ENCODE measurements at regions not wholly inside any gene's neighbourhood (a gene's known extent, or its start where the extent isn't known, plus 50 kb on each side); places are given as distances from the start of the nearest gene placed in this dataset.
"Not testable (repeated sequence)": the region's sequence is repeated elsewhere in the genome, so short reads cannot be mapped to it uniquely, and the experiment has no call there.

DNA sequence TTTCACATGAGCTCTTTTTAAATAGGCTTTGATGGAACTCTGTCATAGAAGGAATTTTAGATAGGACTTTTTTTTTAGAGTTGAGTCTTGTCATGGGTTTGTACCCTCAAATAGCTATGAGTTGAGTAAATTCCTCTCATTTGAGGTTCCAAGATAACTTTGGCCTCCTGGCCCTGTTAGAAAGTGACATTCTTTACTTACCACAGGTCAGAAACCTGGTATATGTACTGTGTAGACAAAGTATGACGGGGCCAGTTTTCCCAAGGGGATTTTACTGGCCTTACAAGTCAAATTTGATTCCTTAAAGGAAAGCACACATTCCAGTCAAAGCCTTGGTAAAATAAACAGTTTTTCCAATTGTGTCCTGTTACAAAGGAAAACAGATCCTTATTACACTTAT lies 729.3 kb upstream of the LUZP2 start:
- no peaks in the 10 kb centered on the region for H3K27me3 ChIP-seq (ENCODE audit: control insufficient read depth, insufficient read depth, low read length)
- no peaks in the 10 kb centered on the region for H3K4me1 ChIP-seq (ENCODE audit: control insufficient read depth, insufficient read depth, low read length)
- no peak overlapping the region for H3K27ac ChIP-seq (ENCODE audit: low read length)
- no peak for DNase-seq
- no CpG with 5 or more reads among the region's 1 CpG for WGBS (ENCODE audit: insufficient coverage, low lambda C conversion rate)
- no peaks in the 10 kb centered on the region for H3K9me3 ChIP-seq (ENCODE audit: control insufficient read depth, low read depth, low read length)
- no peaks in the 10 kb centered on the region for H3K36me3 ChIP-seq (ENCODE audit: control insufficient read depth, insufficient read depth, low read length)
- H3K4me3 ChIP-seq (ENCODE audit: low read length) = no peak overlapping the region

GRCh38 chr11:23769214-23769613 lies 727.6 kb upstream of the LUZP2 start:
- Histone ChIP-seq H3K27ac (ENCODE audit: low read length) (no peak overlapping the region), H3K27me3 (ENCODE audit: control insufficient read depth, insufficient read depth, low read length) (no peaks in the 10 kb centered on the region), H3K4me1 (ENCODE audit: control insufficient read depth, insufficient read depth, low read length) (no peaks in the 10 kb centered on the region), H3K36me3 (ENCODE audit: control insufficient read depth, insufficient read depth, low read length) (no peaks in the 10 kb centered on the region), H3K4me3 (ENCODE audit: low read length) (no peak overlapping the region), H3K9me3 (ENCODE audit: control insufficient read depth, low read depth, low read length) (no peaks in the 10 kb centered on the region)
- no peak for DNase-seq
- 71% methylated on average over 1 of the region's 1 CpG for WGBS (ENCODE audit: insufficient coverage, low lambda C conversion rate)

DNA sequence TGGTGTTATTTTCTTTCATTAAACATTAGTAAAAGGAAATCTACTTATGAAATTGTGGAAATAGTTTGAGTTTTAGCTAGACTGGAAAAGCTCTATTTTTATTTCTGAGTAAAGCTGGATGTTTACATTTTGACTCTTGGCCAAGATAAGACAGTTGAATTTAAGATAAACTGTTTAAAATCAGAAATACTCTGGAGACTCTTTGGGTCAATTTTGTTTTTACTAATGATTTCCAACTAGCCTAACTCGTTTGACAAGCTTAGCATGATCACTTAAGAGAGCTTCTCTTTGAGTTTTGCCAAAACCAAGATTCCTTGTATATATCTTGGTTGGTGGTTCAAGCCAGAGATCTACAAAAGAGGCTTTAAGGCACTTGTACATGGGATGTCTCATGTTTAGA lies 724.8 kb upstream of the LUZP2 start:
- DNase-seq = no peak
- WGBS (ENCODE audit: insufficient coverage, low lambda C conversion rate) = 20% methylated on average over 1 of the region's 1 CpG
- Histone ChIP-seq H3K36me3 (ENCODE audit: control insufficient read depth, insufficient read depth, low read length) (no peaks in the 10 kb centered on the region), H3K9me3 (ENCODE audit: control insufficient read depth, low read depth, low read length) (no peaks in the 10 kb centered on the region), H3K4me1 (ENCODE audit: control insufficient read depth, insufficient read depth, low read length) (no peaks in the 10 kb centered on the region), H3K27me3 (ENCODE audit: control insufficient read depth, insufficient read depth, low read length) (no peaks in the 10 kb centered on the region), H3K27ac (ENCODE audit: low read length) (no peak overlapping the region), H3K4me3 (ENCODE audit: low read length) (no peak overlapping the region)

- Histone ChIP-seq H3K4me3 (ENCODE audit: low read length) (no peak overlapping the region), H3K27me3 (ENCODE audit: control insufficient read depth, insufficient read depth, low read length) (no peaks in the 10 kb centered on the region), H3K36me3 (ENCODE audit: control insufficient read depth, insufficient read depth, low read length) (no peaks in the 10 kb centered on the region), H3K27ac (ENCODE audit: low read length) (no peak overlapping the region), H3K9me3 (ENCODE audit: control insufficient read depth, low read depth, low read length) (no peaks in the 10 kb centered on the region), H3K4me1 (ENCODE audit: control insufficient read depth, insufficient read depth, low read length) (no peaks in the 10 kb centered on the region)
- 90% methylated on average over 1 of the region's 1 CpG for WGBS (ENCODE audit: insufficient coverage, low lambda C conversion rate)
- DNase-seq = no peak
Measured at GRCh38 chr11:23778971-23779370, 717.9 kb upstream of the LUZP2 start.

- Histone ChIP-seq H3K27ac (ENCODE audit: low read length) (no peak overlapping the region), H3K27me3 (ENCODE audit: control insufficient read depth, insufficient read depth, low read length) (no peaks in the 10 kb centered on the region), H3K36me3 (ENCODE audit: control insufficient read depth, insufficient read depth, low read length) (no peaks in the 10 kb centered on the region), H3K9me3 (ENCODE audit: control insufficient read depth, low read depth, low read length) (no peaks in the 10 kb centered on the region), H3K4me3 (ENCODE audit: low read length) (no peak overlapping the region), H3K4me1 (ENCODE audit: control insufficient read depth, insufficient read depth, low read length) (no peaks in the 10 kb centered on the region)
- DNase-seq = no peak
Measured at GRCh38 chr11:23780231-23780630, 716.6 kb upstream of the LUZP2 start.

DNA sequence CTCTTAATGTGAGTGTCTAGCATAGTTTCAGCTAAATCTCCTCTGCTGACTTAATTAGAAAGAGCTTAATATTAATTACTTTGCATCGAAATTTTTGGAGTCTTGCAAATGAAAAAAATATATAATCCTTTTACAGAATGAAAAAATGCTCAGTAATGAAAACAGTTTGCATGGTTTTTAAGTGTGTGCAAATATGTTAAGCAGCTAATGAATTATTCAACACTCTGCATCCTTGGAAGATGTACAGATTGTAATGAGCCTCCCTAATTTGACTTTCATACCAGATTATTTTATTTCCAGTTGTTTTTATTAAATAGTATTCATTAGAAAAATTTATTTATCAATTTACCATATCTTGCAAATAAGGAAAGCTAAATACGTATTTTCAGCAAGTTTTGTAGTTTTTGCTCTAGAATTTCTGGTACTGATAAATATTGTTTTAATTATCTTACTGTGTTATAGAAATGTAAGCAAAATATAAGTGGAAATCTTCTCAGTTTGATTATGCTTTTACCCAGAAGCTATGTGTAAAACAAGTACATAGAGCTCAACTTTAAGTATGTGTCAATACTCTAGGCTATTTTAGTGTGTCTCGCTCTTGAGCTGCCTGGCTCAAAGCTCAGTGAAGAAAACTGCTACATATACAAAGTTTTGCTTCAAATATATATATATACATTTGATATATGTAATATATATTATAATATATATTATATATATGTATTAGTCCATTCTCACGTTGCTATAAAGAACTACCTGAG lies 714.9 kb upstream of the LUZP2 start:
- H3K4me3 ChIP-seq (ENCODE audit: low read length) = no peak overlapping the region
- peaks cover 4% of the 10 kb centered on the region for H3K4me1 ChIP-seq (ENCODE audit: control insufficient read depth, insufficient read depth, low read length)
- no peaks in the 10 kb centered on the region for H3K9me3 ChIP-seq (ENCODE audit: control insufficient read depth, low read depth, low read length)
- no peak for DNase-seq
- H3K36me3 ChIP-seq (ENCODE audit: control insufficient read depth, insufficient read depth, low read length) = no peaks in the 10 kb centered on the region
- H3K27me3 ChIP-seq (ENCODE audit: control insufficient read depth, insufficient read depth, low read length) = no peaks in the 10 kb centered on the region
- H3K27ac ChIP-seq (ENCODE audit: low read length) = no peak overlapping the region
- WGBS (ENCODE audit: insufficient coverage, low lambda C conversion rate) = 75% methylated on average over 1 of the region's 4 CpGs

DNA sequence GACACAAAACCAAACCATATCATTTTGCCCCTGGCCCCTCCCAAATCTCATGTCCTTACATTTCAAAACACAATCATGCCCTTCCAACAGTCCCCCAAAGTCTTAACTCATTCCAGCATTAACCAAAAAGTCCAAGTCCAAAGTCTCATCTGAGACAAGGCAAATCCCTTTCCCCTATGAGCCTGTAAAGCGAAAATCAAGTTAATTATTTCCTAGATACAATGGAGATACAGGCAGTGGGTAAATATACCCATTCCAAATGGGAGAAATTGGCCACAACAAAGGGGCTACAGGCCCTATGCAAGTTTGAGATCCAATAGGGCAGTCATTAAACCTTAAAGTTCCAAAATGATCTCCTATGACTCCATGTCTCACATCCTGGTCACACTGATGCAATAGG lies 709.9 kb upstream of the LUZP2 start:
- WGBS (ENCODE audit: insufficient coverage, low lambda C conversion rate) = no CpG with 5 or more reads among the region's 1 CpG
- not testable (repeated sequence) for DNase-seq; H3K27me3 ChIP-seq (ENCODE audit: control insufficient read depth, insufficient read depth, low read length); H3K36me3 ChIP-seq (ENCODE audit: control insufficient read depth, insufficient read depth, low read length); H3K4me3 ChIP-seq (ENCODE audit: low read length); H3K27ac ChIP-seq (ENCODE audit: low read length); H3K9me3 ChIP-seq (ENCODE audit: control insufficient read depth, low read depth, low read length)
- H3K4me1 ChIP-seq (ENCODE audit: control insufficient read depth, insufficient read depth, low read length) = peaks cover 18% of the 10 kb centered on the region

GRCh38 chr11:23789200-23789853 lies 707.5 kb upstream of the LUZP2 start:
- WGBS (ENCODE audit: insufficient coverage, low lambda C conversion rate) = 10% methylated on average over 2 of the region's 5 CpGs

DNA sequence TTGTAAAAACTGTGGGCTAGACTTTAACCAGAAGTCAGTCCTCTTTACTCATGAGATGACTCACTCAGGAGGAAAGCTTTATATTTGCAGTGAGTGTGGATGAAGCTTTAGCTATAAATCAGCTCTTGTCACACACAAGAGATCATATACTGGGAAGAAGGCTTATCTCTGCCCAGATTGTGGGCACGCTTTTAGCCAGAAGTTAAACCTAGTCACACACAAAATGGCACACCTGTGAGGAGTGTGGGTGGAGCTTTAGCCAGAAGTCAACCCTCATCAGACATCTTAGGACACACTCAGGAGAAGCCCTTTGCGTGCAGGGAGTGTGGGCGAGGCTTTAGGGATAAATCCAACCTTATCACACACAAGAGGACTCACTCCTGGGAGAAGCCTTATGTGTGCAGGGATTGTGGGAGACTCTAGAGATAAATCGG lies 706.9 kb upstream of the LUZP2 start:
- DNase-seq = peak; percentile 61 to 80
- H3K27ac ChIP-seq (ENCODE audit: low read length) = peak overlapping the region; percentile 69
- no peaks in the 10 kb centered on the region for H3K27me3 ChIP-seq (ENCODE audit: control insufficient read depth, insufficient read depth, low read length)
- H3K4me3 ChIP-seq (ENCODE audit: low read length) = no peak overlapping the region
- no peaks in the 10 kb centered on the region for H3K9me3 ChIP-seq (ENCODE audit: control insufficient read depth, low read depth, low read length)
- WGBS (ENCODE audit: insufficient coverage, low lambda C conversion rate) = no CpG with 5 or more reads among the region's 4 CpGs
- peaks cover 18% of the 10 kb centered on the region for H3K4me1 ChIP-seq (ENCODE audit: control insufficient read depth, insufficient read depth, low read length)
- H3K36me3 ChIP-seq (ENCODE audit: control insufficient read depth, insufficient read depth, low read length) = no peaks in the 10 kb centered on the region

More at GRCh38 chr11:23789200-23789853, 707.5 kb upstream of the LUZP2 start:
- peak in 1 of 2 donors; percentile 3 for DNase-seq
- H3K36me3 ChIP-seq (ENCODE audit: control insufficient read depth, insufficient read depth, low read length) = no peaks in the 10 kb centered on the region
- H3K27me3 ChIP-seq (ENCODE audit: control insufficient read depth, insufficient read depth, low read length) = no peaks in the 10 kb centered on the region
- H3K4me3 ChIP-seq (ENCODE audit: low read length) = no peak overlapping the region
- peak overlapping the region; percentile 69 for H3K27ac ChIP-seq (ENCODE audit: low read length)
- peaks cover 18% of the 10 kb centered on the region for H3K4me1 ChIP-seq (ENCODE audit: control insufficient read depth, insufficient read depth, low read length)
- no peaks in the 10 kb centered on the region for H3K9me3 ChIP-seq (ENCODE audit: control insufficient read depth, low read depth, low read length)

DNA sequence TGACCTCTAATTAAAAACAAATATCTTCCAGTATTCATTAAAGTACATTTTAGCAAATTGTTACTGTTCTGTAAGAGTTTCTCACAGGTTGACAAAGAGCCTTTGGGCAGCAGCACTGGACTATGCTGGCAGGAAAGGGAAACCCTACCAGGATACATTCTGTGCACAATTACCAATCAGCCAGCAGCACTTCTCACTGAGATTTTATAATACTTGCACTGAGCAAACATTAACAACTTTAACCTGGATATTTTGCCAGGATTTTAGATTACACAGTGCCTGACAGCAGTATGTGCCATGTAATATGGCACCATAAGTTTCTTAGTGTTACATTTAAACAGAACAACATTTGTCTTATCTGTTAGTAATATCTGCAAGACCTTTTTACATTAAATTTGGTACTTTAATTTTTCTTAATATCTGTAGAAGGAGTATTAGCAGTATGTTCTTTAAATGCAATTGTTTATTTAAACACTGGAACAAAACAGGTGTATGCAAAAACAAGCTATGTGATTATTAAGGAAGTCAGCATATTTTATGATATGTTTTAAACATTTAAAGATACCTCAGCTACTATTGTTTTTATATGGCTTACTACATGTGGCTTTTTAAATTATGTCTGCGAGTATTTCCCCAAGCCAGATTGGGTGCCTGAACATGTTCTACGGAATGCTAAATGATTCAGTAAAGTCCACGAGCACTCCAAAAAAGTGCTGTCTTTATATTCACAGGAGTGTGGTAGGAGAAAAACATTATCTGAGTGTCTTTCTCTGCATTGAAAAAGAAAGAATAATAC lies 699.0 kb upstream of the LUZP2 start:
- Histone ChIP-seq H3K27ac (ENCODE audit: low read length) (no peak overlapping the region), H3K4me1 (ENCODE audit: control insufficient read depth, insufficient read depth, low read length) (no peaks in the 10 kb centered on the region), H3K4me3 (ENCODE audit: low read length) (no peak overlapping the region), H3K27me3 (ENCODE audit: control insufficient read depth, insufficient read depth, low read length) (no peaks in the 10 kb centered on the region), H3K9me3 (ENCODE audit: control insufficient read depth, low read depth, low read length) (no peaks in the 10 kb centered on the region), H3K36me3 (ENCODE audit: control insufficient read depth, insufficient read depth, low read length) (no peaks in the 10 kb centered on the region)
- DNase-seq = no peak
- WGBS (ENCODE audit: insufficient coverage, low lambda C conversion rate) = no CpG with 5 or more reads among the region's 3 CpGs
